Medulla oblongata (tissue), 1 donor: ENCODE measurements at regions not wholly inside any gene's neighbourhood (a gene's known extent, or its start where the extent isn't known, plus 50 kb on each side); places are given as distances from the start of the nearest gene placed in this dataset.
"Not testable (repeated sequence)": the region's sequence is repeated elsewhere in the genome, so short reads cannot be mapped to it uniquely, and the experiment has no call there.

ENCODE experiments used
- DNase-seq: peaks from one replicate; pipeline ENCODE4 v3.0.0-alpha.2; 2015; ENCODE audit errors: extremely low spot score

GRCh38 chr2:149719695-149720094 lies 132.1 kb upstream of the MMADHC start:
- DNase-seq = no peak

GRCh38 chr2:149716687-149717086 lies 129.1 kb upstream of the MMADHC start:
- DNase-seq = no peak

GRCh38 chr2:149715894-149716293 lies 128.3 kb upstream of the MMADHC start:
- no peak for DNase-seq

GRCh38 chr2:149715005-149715592 lies 127.5 kb upstream of the MMADHC start:
- no peak for DNase-seq

- DNase-seq = no peak
These were observed 122.1 kb upstream of the MMADHC start for GRCh38 chr2:149709496-149710263.

GRCh38 chr2:149703281-149703680 lies 115.7 kb upstream of the MMADHC start:
- DNase-seq = no peak

GRCh38 chr2:149702571-149702970 lies 115.0 kb upstream of the MMADHC start:
- DNase-seq = peak; percentile 54

- DNase-seq = no peak
These were observed 113.7 kb upstream of the MMADHC start for GRCh38 chr2:149701241-149701640.

GRCh38 chr2:149692961-149693396 lies 105.4 kb upstream of the MMADHC start:
- no peak for DNase-seq

GRCh38 chr2:149690825-149691224 lies 103.2 kb upstream of the MMADHC start:
- no peak for DNase-seq

- DNase-seq = no peak
These were observed 99.5 kb upstream of the MMADHC start for GRCh38 chr2:149687052-149687427.

GRCh38 chr2:149686136-149687051 lies 98.8 kb upstream of the MMADHC start:
- DNase-seq = no peak

- DNase-seq = not testable (repeated sequence)
These were observed 97.8 kb upstream of the MMADHC start for GRCh38 chr2:149685401-149685800.

GRCh38 chr2:149679286-149679685 lies 91.7 kb upstream of the MMADHC start:
- DNase-seq = no peak

GRCh38 chr2:149677416-149677815 lies 89.8 kb upstream of the MMADHC start:
- DNase-seq = no peak

GRCh38 chr2:149670086-149670485 lies 82.5 kb upstream of the MMADHC start:
- DNase-seq = no peak

GRCh38 chr2:149666809-149667320 lies 79.3 kb upstream of the MMADHC start:
- no peak for DNase-seq

GRCh38 chr2:149664896-149665295 lies 77.3 kb upstream of the MMADHC start:
- no peak for DNase-seq

GRCh38 chr2:149662556-149662955 lies 75.0 kb upstream of the MMADHC start:
- no peak for DNase-seq

- no peak for DNase-seq
These were observed 74.3 kb upstream of the MMADHC start for GRCh38 chr2:149661844-149662243.

GRCh38 chr2:149658553-149658952 lies 71.0 kb upstream of the MMADHC start:
- no peak for DNase-seq

GRCh38 chr2:149657401-149658040 lies 69.9 kb upstream of the MMADHC start:
- no peak for DNase-seq
